ENCODE measurements at regions not wholly inside any gene's neighbourhood (a gene's known extent, or its start where the extent isn't known, plus 50 kb on each side); places are given as distances from the start of the nearest gene placed in this dataset.

DNA sequence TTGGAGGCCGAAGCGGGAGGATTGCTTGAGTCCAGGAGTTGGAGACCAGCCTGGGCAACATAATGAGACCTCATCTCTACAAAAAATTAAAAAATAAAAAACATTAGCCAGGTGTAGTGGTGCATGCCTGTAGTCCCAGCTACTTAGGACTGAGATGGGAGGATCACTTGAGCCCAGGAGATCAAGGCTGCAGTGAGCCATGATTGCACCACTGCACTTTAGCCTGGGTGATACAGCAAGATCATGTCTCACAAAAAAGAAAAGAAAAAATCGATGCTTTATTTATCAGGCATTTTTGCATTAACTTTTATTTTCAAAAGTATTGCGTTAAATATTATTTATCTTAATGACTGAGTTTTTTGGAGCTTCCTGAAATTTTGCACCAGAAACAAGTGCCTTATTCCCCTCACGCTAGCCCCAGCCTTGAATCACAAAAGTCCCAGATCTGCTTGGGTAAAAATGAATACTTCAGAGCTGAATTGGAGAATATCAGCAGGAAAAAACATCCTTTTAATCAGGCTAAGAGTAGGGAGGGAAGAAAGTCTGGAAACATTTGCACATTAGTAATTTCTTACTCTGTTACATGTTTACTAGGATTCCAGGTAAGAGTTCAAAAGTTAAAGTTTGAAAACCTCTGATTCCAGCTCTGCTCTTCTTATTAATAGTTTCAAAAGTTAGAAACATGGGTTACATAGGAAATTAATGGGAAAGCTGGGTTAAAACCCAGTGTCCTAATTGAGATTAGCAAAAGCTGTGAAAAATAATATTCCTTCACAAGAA lies 111.4 kb upstream of the FOXN2 start:
- Histone ChIP-seq H4K20me1 (ENCODE audit: control insufficient read depth, extremely low read depth, insufficient read depth, low read length) (no peaks in the 10 kb centered on the region), H3K79me2 (ENCODE audit: control insufficient read depth, insufficient read depth, low read length) (no peaks in the 10 kb centered on the region), H3K4me1 (ENCODE audit: control insufficient read depth, extremely low read depth, insufficient read depth, low read length) (peaks cover 4% of the 10 kb centered on the region), H3K9ac (ENCODE audit: control insufficient read depth, extremely low read depth, insufficient read depth, low read length) (no peak overlapping the region), H3K27ac (ENCODE audit: control insufficient read depth, insufficient read depth, low read length) (no peak overlapping the region), H3K9me3 (ENCODE audit: control insufficient read depth, low read depth, low read length) (no peaks in the 10 kb centered on the region), H2AFZ (ENCODE audit: control insufficient read depth, low read length) (no peak overlapping the region), H3K4me2 (ENCODE audit: control insufficient read depth, extremely low read depth, insufficient read depth, low read depth, low read length) (no peak overlapping the region), H3K27me3 (ENCODE audit: control insufficient read depth, extremely low read depth, insufficient read depth, low read length) (no peaks in the 10 kb centered on the region), H3K9me1 (ENCODE audit: control insufficient read depth, extremely low read depth, insufficient read depth, low read length) (no peaks in the 10 kb centered on the region), H3K36me3 (ENCODE audit: control insufficient read depth in 2 of 2, extremely low read depth in 1 of 2, insufficient read depth in 2 of 2, low read length in 2 of 2) (no peaks in the 10 kb centered on the region), H3K4me3 (ENCODE audit: control insufficient read depth in 2 of 3, extremely low read depth in 1 of 3, insufficient read depth in 2 of 3, low read depth in 1 of 3, low read length in 3 of 3) (no peak overlapping the region)
- TF ChIP-seq CTCF (optimal IDR thresholded peaks at IDR 0.05 in 1 of 3, IDR thresholded peaks at IDR 0.05 in 1 of 3, conservative IDR thresholded peaks at IDR 0.05 in 1 of 3; ENCODE audit: extremely low read depth in 1 of 3, insufficient read depth in 2 of 3, low read length in 3 of 3) (no peak), EZH2 (IDR thresholded peaks at IDR 0.05; ENCODE audit: low read length) (no peak)
- FAIRE-seq (no peak), DNase-seq (ENCODE audit: low read depth, low spot score) (no peak)
- dilution Hi-C loops (cut with MboI; ENCODE audit: extremely low pct_ligation_motif_present, low sequenced_read_pairs): no loop called here

GRCh38 chr2:48203668-48204067 lies 110.8 kb upstream of the FOXN2 start:
- H2AFZ ChIP-seq (ENCODE audit: control insufficient read depth, low read length): no peak overlapping the region
- DNase-seq (ENCODE audit: low read depth, low spot score): no peak
- peaks cover 6% of the 10 kb centered on the region for H3K4me1 ChIP-seq (ENCODE audit: control insufficient read depth, extremely low read depth, insufficient read depth, low read length)
- no peak overlapping the region for H3K4me2 ChIP-seq (ENCODE audit: control insufficient read depth, extremely low read depth, insufficient read depth, low read depth, low read length)
- H3K79me2 ChIP-seq (ENCODE audit: control insufficient read depth, insufficient read depth, low read length): no peaks in the 10 kb centered on the region
- H4K20me1 ChIP-seq (ENCODE audit: control insufficient read depth, extremely low read depth, insufficient read depth, low read length): no peaks in the 10 kb centered on the region
- dilution Hi-C loops (cut with MboI; ENCODE audit: extremely low pct_ligation_motif_present, low sequenced_read_pairs): no loop called here
- FAIRE-seq: no peak
- H3K36me3 ChIP-seq (ENCODE audit: control insufficient read depth in 2 of 2, extremely low read depth in 1 of 2, insufficient read depth in 2 of 2, low read length in 2 of 2): no peaks in the 10 kb centered on the region
- no peaks in the 10 kb centered on the region for H3K27me3 ChIP-seq (ENCODE audit: control insufficient read depth, extremely low read depth, insufficient read depth, low read length)
- no peaks in the 10 kb centered on the region for H3K9me1 ChIP-seq (ENCODE audit: control insufficient read depth, extremely low read depth, insufficient read depth, low read length)
- TF ChIP-seq EZH2 (IDR thresholded peaks at IDR 0.05; ENCODE audit: low read length): no peak
- TF ChIP-seq CTCF (optimal IDR thresholded peaks at IDR 0.05 in 1 of 3, IDR thresholded peaks at IDR 0.05 in 1 of 3, conservative IDR thresholded peaks at IDR 0.05 in 1 of 3; ENCODE audit: extremely low read depth in 1 of 3, insufficient read depth in 2 of 3, low read length in 3 of 3): no peak
- H3K9ac ChIP-seq (ENCODE audit: control insufficient read depth, extremely low read depth, insufficient read depth, low read length): no peak overlapping the region
- H3K9me3 ChIP-seq (ENCODE audit: control insufficient read depth, low read depth, low read length): no peaks in the 10 kb centered on the region
- H3K4me3 ChIP-seq (ENCODE audit: control insufficient read depth in 2 of 3, extremely low read depth in 1 of 3, insufficient read depth in 2 of 3, low read depth in 1 of 3, low read length in 3 of 3): no peak overlapping the region
- H3K27ac ChIP-seq (ENCODE audit: control insufficient read depth, insufficient read depth, low read length): no peak overlapping the region
